CD4-positive, alpha-beta T cell treated with Interleukin-2 at 100 ng/mL for 4 hours (primary cell): ENCODE measurements at regions not wholly inside any gene's neighbourhood (a gene's known extent, or its start where the extent isn't known, plus 50 kb on each side); places are given as distances from the start of the nearest gene placed in this dataset.

Experiments
- DNase-seq: peaks from one replicate; pipeline ENCODE4 v3.0.0-alpha.2; 2020; ENCODE audit warnings: low spot score

DNA sequence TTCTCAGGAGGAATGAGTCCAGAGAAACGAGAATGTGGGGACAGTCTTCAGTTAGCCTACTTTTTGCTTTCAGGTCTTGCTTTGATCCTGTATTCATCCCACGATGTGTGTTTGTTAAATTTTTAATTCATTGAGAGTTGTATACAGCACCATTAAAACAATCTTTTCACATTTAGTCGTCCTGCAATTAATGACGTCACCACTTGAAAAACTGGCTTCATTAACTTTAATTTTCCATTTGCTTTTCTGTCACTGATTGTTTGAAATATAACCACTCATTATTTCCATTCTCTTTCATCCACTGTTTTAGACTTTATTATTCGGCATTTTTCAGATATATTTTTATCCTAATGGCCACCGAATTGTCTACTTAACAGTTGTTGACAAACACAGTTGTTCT is 146.9 kb downstream of the TFEC start:
- DNase-seq: no peak

DNA sequence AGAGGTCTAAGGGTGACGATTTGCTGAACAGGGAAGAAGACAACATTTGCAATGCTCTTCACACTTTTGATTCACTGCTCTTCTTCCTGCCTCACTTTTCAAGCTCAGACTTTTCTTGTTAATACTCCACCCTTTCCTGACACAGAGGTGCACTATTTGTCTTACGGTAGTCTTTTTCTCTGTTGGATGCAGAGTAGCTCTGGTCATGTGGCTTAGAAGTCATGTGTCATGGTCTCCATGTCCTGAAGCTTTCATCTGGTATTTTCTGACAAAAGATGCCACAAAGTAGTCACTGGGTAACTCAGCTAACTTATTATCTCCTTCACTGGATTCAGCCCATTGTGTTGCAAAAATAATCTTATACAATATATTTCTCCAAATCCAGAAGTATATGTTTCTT is 149.1 kb downstream of the TFEC start:
- DNase-seq: no peak

DNA sequence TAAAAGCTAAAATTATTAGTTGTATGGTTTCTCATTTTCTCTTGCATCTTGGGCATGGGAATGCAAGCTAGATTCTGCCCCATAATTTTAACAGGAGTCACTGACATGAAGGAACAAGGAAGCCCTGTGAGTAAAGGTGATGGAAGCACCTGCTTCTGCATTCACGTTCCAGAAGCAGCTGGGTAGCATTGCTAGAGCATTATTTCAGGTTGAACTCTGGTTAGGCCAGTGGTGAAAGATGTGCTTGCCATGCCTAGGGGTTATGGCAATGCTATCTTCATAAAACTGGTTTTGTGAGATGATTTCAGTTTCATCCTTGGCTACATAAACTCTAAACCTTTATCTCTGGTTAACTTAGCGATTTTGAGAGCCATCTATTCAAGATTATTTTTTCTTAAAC is 151.4 kb downstream of the TFEC start:
- DNase-seq: no peak

DNA sequence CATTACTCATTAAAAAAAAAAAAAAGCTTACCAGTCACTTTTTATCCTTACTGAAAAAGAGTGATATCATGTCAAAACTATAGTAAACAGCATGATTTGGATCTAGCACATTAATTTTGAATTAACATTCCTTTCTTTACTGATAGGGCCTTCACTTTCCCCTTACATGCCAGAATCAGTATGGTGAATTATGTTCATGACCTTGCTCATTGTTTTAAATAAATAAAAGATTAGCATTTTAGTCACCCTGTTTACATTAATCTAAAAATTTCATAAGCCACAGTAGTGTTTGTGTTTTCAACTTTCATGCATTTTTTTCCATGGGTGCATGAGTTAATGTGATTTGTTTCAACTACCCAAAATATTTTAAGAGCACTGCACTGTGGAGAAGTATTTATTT is 160.8 kb downstream of the TFEC start:
- no peak for DNase-seq

DNA sequence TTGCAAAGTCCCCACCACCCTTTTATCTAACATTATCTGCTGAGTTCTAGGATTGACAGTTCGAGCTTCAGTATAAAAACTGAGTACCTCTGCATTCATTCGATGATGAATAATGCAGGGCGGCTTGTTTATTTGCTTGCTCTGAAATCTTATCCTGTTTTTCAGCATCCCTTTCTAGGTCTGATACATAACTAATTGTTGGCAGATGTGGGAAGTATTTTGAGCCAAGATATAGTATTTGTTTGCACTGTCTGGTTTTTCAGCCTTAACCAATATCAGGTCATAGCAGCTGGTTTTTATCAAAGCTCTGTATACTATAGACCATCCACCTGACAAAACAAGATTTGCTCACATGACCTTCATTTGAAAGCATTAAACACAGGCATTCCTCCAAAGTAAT is 161.4 kb downstream of the TFEC start:
- DNase-seq: no peak

DNA sequence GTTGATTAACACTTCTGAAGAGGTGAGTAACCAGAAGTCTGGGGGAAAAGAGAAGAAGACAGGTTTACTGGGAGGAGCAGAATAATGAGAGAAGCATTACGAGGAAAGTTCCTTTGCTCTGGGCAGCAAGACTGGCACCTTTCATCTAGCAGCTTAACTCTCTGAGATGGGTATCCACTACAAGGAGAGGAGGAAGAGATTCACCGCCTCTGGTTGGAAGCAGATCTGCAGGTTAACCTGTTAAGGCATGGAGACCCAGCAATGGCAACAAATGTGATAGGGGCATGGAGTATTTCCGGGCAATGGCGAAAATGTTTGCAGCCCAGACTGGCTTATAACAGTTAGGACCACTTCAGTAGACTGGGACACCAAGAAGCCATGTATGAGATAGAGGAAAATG is 162.2 kb downstream of the TFEC start:
- DNase-seq: no peak

DNA sequence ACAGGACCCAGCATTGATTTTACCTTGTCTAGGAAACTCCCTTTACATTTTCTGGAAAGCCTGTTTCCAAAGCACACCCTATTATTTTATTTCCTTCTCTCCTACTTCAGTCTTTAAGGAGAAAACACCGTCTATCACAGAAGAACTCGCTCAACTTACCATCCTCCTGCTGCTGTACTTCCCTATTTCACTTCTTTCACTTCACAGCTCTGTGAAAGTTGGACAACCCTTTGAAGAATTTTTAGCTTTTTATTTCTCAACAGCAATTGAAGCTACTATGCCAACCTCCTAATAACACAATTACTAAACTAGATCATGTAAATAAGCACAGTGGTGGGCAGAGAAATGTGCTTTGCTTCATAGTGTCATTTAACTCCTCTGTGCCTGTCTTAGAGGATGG is 166.5 kb downstream of the TFEC start:
- no peak for DNase-seq

DNA sequence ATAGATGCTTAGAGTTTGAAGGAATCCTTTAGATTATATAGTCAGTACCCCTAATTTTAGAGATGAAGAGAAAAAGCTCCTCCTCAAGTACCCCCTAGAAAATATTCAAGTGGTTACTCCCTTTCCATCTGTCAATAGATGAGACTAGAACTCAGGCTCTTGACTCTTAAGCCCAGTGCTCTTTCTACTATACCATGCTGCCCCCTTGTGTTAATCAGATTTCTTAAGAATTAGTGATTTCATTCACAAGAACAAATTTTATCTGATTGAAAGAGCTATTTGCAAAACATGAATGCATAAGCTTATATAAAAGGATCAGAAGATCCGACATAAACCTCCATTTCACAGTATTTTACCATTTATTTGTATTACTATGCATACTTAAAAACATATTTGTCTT is 179.3 kb downstream of the TFEC start:
- DNase-seq: peak; percentile 33

DNA sequence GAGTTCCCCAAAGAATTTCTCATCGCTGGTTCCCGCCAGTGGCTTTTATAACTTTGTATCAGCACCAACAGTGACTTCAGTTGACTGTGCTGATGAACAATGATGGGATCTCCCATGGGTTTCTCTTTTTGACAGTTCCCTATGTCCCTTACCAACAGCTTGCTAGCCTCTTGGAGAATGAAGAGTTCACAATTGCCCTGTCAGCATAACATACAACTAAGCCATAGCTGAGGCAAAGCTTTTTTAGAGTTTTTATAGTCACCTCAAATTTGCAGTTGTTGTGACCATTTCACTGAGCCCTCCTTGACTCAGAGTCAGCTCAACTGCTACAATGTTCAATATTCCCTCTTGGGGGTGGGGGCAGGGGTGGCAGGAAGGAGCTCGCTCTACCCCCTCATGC is 179.8 kb downstream of the TFEC start:
- DNase-seq: no peak

DNA sequence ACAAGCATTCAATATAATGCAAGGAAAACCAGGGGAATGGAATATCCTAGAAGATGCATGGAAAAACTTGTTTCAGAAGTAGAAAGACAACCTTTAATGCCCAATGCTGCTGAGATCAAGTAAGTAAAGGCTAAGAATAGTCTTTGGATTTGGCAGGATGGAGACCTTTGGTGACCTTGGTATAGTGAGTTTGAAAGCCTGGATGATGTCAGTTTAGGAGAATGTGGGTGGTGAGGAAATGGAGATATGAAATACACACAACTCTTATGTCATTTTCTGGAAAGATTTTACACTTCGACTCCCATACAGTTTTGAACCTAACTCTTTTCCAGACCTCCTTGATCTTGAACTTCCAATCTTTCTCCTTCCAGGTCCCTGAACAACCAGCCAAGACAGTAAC is 185.7 kb downstream of the TFEC start:
- no peak for DNase-seq

DNA sequence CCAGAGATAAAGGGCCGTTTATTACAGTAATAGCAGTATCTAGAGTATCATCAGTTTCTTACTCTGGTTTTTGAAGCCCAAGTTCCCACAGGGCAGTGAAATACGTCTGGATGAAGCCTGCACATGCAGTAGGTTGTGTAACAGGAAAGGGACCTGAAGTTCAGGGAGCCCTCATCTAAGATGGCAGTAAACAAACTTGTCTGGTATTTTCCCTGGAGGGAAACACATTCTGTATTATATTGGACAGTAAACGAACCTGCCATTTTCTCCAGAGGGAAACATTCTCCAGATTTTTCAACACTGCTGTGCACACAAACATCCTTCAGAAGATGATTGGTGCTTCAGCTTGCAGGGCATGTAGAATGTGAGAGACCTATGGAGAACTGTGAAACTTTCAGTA is 189.9 kb downstream of the TFEC start:
- no peak for DNase-seq

DNA sequence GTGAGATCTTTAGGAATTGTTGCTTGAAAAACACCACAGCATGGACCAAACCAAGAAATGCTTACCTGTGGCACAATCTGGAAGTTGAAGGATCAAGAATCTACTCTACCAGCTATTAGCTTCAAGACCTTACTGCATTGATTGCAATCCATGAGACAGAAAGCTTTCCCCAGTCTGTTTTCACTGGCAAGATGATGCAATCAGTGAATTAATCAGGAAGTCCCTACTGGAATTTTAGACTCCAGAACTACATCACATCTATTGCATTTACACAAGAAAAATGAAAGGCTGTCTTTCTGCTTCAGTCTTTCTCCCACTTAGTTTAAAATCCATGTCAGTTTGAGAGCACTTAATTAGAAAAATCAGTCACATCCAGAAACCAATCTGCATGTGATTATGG is 191.7 kb downstream of the TFEC start:
- no peak for DNase-seq

DNA sequence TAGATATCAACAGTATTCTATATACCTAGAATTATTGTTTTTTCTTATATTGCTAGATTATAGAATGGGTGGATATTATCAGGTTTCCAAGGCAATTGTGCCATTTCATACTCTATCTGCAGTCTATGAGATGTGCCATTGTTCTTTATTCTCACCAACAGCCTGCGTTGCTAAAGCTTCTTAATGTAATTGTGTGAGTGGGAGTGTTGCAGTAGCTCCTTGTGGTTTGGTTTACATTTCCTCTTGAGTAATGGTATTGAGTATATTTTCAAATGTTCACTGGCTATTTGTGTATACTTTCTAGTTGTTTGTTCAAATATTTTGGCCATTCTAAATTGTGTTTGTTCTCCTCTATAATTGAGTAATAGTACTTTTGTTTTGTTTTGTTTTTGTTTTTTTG is 199.2 kb downstream of the TFEC start:
- no peak for DNase-seq

DNA sequence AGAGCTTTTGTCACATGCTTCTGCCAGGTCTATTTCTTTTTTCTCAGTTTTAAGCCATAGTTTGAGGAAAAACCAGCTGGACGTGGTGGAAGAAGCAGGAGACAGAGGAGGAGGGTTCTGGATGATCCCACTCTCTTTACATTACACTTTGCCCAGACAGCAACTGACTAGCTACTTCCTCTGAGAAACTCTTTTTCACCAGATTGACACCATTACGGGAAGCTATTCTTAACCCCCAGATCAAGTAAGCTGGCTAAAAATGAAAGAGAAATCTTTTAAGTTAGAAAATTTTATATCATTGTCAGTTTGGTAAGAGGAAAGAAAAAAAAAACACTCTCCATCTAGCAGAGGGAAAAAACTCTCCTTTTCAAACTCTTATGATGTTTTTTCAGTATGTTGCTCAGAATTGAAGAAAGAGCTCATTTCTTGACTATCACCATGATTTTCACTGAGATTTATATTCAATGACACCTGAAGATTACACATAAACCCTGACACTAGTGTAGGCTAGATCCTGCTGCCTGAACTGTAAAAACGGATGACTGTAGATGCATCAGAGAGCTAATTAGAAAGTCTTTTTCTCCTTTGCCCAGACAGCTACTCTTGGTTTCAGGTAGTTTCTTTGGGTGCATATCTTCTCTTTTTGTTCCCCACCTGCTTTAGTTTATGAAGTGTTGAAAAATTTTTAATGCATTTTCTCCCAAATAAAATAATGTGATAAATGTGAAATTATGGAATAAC is 203.1 kb downstream of the TFEC start:
- no peak for DNase-seq

DNA sequence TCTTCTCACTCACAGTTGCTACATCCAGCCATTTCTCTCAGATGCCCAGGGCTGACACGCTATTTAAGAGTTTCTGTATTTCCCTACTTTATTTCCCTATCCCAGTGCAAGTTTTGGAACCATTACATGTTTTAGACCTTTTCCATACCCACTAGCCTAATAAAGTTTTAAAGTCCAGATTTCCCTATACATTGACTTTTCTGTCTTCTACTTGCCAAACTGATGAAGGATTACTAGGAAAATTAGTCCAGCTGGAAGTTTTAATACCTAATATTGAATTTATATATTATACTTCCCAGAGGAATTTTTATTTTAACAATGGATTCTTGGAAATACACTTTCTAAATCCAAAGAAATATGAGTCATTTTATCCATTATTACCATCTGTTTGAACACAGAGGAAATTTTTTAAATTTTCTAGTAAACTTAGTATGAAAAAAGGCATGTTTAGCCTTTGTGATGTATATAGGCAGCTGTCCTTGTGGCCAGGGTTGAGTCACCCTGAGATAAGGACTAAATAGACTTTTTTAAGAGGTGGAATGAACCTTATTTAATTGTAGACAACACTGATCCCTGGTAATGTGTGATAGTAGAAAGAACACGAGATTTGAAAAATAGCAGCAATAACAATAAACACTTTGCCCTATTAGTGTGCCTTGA is 205.0 kb downstream of the TFEC start:
- DNase-seq: no peak

DNA sequence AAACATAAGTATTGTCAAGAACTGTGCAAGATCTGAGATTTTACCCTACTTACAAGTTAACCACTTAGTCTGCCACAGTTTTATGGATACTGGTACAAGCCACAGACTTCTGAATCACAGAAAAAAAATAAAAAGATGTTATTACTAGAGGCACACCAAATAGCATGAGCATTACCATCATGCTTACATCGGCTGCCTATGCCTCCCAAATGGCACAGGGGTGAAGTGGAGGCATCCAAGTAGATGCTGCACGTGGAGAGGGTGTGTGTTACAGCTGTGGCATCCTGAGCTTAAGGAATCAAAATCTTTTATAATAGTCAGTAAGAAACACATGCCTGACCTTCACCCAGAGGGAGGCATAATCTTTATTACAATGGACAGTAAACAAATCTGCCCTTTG is 207.8 kb downstream of the TFEC start:
- no peak for DNase-seq

DNA sequence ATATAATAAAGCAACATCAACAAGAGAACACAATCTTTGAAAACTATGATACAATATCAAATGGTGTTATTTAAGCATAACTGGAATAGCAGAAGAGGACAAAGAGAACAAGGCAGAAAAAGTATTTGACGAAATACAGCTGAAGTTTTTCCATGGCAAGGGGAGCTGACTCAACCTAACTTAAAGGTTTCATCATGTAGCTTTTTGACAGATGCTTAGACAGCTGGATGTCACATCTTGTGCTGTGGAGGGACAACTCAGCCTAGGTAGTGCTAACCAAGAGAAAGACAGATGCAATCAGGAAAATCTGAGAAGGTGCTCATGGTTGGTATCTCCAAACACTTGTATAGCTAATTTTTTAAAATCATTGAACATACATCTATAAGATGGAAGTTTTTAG is 208.2 kb downstream of the TFEC start:
- no peak for DNase-seq

DNA sequence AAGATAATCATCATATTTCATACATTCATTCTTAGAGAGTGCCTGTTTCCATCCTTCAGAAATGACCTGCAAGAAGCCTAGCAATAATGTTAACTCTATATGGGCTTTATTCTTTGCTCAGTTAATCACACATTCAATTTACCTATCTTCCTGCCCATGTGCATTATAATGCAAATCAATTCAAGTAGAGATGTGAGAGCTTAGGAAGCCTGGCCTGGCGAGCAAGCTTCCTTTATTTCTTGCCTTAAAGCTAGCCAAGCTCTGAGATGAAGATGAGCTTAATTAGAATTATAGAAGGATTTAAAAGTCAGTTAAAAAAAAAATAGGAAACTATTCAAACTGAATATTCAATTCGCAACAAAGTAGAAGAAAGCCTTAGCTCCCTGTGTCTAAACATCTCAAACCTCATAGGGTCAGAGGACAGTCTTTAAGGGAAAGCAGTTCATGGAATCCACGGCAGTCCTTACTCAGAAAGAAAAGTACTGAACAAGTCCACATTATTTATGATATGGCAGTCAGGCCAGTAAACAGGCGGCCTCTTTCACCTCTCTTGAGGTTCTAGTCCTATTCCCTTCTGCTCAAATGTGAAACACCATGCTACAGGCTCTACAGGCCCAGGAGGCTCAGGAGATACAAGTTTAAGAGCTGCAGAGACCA is 214.1 kb downstream of the TFEC start:
- no peak for DNase-seq

DNA sequence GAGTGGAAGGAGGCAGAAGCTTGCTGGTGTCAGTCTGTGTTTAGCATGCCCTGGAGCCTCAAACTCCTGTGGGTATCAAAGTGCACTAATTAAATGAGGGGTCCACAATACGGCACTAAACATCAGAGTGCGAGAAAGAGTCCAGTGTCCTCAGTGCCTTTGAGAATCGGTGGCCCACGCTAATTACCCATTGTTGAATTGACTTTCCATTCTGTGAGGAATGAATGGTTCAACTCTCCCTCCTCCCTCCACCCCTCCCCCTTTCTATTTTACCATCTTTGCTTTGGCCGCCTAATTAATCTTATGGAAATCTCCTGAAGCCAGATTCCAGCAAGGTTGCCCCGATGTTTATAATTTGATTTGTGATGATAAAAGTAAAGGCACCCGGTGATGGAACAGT is 217.8 kb downstream of the TFEC start:
- no peak for DNase-seq

DNA sequence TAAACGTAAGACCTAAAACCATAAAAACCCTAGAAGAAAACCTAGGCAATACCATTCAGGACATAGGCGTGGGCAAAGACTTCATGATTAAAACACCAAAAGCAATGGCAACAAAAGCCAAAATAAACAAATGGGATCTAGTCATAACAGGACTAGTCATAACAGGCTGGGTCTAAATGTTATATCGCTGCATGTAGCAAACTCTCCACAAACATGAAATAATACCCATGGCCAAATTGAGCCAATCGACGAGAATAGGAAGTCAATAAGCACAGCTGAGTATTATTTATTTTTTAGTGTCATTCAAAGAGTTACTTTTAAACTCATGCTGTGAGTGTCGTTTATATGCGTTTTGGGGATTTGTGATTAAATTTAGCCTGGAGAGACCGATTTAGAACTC is 225.1 kb downstream of the TFEC start:
- DNase-seq: no peak

DNA sequence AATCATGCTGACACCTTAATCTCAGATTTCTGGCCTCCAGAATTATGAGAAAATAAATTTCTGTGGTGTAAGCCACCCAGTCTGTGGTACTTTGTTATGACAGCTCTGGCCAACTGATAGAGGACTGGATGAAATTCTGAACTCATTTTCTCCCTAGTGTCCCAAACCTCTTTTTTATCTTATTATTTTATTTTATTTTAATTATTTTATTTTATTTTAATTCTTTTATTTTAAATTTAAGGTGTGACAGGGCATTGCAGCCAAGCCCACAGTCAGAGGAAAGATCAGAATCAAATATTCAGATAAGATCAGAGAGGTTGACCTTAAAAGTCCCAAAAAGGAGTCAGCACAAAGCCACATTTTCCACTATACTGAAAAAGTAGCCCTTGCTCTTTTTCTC is 228.1 kb downstream of the TFEC start:
- DNase-seq: no peak

DNA sequence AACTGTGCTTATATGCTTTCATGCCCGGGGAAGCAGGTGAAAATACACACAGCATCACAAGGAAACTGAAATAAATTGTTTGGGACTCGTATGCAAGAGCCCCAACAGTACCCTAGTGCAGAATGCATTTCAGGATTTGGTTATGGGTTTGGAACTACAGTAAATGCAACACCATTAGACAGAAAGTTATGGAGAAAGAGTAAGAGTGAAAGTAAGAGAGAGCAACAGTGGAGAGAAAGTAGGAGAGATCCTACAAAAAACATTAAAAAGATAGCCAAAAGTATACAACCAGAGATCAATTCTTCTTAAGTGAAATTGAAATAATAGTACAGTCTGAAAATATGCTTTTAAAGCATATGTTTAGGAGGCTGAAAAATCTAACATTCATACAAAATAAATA is 231.1 kb downstream of the TFEC start:
- no peak for DNase-seq

DNA sequence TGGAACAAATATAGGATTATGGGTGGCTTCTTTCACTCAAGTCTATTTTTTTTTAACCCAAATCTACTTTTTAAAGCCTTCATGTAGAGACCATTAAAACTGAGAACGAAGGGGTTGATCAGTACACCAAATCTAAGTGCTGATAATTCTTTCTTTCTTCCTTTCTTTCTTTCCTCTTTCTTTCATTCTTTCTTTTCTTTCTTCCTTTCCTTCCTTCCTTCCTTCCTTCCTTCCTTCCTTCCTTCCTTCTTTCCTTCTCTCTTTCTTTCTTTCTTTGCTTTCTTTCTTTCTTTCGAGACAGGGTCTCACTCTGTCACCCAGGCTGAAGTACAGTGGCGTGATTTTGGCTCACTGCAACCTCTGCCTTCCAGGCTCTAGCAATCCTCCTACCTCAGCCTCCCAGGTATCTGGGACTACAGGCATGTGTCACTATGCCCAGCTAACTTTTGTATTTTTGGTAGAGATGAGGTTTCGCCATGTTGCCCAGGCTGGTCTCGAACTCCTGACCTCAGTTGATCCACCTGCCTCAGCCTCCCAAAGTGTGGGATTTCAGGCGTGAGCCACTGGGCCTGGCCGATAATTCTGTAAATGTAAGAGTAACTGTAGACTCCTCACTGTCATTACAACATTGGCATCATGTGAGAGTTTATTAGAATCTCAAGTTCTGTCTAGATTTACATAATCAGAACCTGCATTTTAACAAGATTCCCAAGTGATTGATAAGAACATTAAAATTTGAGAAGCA is 236.4 kb downstream of the TFEC start:
- DNase-seq: no peak
